ENCODE measurements at regions not wholly inside any gene's neighbourhood (a gene's known extent, or its start where the extent isn't known, plus 50 kb on each side); places are given as distances from the start of the nearest gene placed in this dataset.

DNA sequence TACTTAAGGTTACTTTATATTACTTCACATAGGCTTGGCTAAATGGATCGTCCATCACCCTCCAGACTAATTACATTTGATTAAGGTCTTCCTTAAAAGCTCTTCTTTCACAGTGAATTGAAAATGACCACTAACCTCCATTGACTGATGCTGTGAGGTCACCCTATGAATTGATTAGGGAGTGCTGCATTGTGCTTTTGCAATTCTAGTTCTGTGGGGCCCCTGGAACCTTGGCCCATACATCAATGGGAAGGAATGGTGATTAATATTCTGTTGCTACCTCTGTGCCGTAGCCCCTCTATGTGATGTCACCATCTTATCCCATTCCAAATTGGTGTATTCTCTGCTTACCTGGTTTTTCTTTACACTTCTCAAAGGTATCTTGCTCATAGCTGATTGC lies 682.2 kb downstream of the SQOR start:
- TF ChIP-seq SIN3A (IDR thresholded peaks at IDR 0.05; ENCODE audit: low read depth) = no peak
- TF ChIP-seq POLR2A (IDR thresholded peaks at IDR 0.05; ENCODE audit: borderline replicate concordance, extremely low read depth, insufficient read depth, insufficient read length) = no peak
- TF ChIP-seq, protein P1, sequence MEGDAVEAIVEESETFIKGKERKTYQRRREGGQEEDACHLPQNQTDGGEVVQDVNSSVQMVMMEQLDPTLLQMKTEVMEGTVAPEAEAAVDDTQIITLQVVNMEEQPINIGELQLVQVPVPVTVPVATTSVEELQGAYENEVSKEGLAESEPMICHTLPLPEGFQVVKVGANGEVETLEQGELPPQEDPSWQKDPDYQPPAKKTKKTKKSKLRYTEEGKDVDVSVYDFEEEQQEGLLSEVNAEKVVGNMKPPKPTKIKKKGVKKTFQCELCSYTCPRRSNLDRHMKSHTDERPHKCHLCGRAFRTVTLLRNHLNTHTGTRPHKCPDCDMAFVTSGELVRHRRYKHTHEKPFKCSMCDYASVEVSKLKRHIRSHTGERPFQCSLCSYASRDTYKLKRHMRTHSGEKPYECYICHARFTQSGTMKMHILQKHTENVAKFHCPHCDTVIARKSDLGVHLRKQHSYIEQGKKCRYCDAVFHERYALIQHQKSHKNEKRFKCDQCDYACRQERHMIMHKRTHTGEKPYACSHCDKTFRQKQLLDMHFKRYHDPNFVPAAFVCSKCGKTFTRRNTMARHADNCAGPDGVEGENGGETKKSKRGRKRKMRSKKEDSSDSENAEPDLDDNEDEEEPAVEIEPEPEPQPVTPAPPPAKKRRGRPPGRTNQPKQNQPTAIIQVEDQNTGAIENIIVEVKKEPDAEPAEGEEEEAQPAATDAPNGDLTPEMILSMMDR (IDR thresholded peaks at IDR 0.05 in 2 of 3, conservative IDR thresholded peaks at IDR 0.05 in 1 of 3; ENCODE audit: borderline replicate concordance in 1 of 3, insufficient read depth in 1 of 3, low read depth in 2 of 3, low read length in 2 of 3) = no peak
- TF ChIP-seq EGR1 (IDR thresholded peaks at IDR 0.05; ENCODE audit: low read depth) = no peak
- TF ChIP-seq YY1 (IDR thresholded peaks at IDR 0.05; ENCODE audit: extremely low read depth, insufficient replicate concordance, low read depth, low read length) = no peak
- no peak for TF ChIP-seq CEBPB (IDR thresholded peaks at IDR 0.05; ENCODE audit: low read depth)
- no peak for TF ChIP-seq RAD21 (IDR thresholded peaks at IDR 0.05; ENCODE audit: low read depth)
- TF ChIP-seq EZH2 (IDR thresholded peaks at IDR 0.05) = no peak
- TF ChIP-seq, protein P2, sequence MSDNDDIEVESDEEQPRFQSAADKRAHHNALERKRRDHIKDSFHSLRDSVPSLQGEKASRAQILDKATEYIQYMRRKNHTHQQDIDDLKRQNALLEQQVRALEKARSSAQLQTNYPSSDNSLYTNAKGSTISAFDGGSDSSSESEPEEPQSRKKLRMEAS (IDR thresholded peaks at IDR 0.05) = no peak

Measured in HCT116 (cell line).